HG03060 (cell line): ENCODE measurements at regions not wholly inside any gene's neighbourhood (a gene's known extent, or its start where the extent isn't known, plus 50 kb on each side); places are given as distances from the start of the nearest gene placed in this dataset.
"Not testable (repeated sequence)": the region's sequence is repeated elsewhere in the genome, so short reads cannot be mapped to it uniquely, and the experiment has no call there.

Experiments
- ATAC-seq: cut with Tn5 transposase; IDR thresholded peaks from one replicate; pipeline ENCODE4 v1.9.1; 2021; ENCODE audit warnings: low read depth, moderate number of reproducible peaks; ENCODE audit not compliant: unreplicated experiment

- ATAC-seq, result no peak
These were observed 537.9 kb downstream of the ANKRD7 start for GRCh38 chr7:118762451-118762850.

- no peak for ATAC-seq
These were observed 539.7 kb downstream of the ANKRD7 start for GRCh38 chr7:118764221-118764620.

GRCh38 chr7:118771672-118772071 lies 547.2 kb downstream of the ANKRD7 start:
- no peak for ATAC-seq

- no peak for ATAC-seq
These were observed 552.8 kb downstream of the ANKRD7 start for GRCh38 chr7:118777308-118777707.

- ATAC-seq, result no peak
These were observed 568.2 kb downstream of the ANKRD7 start for GRCh38 chr7:118792682-118793081.

GRCh38 chr7:118793582-118793981 lies 569.1 kb downstream of the ANKRD7 start:
- ATAC-seq, result no peak

- ATAC-seq, result no peak
These were observed 569.9 kb downstream of the ANKRD7 start for GRCh38 chr7:118794419-118794818.

GRCh38 chr7:118801366-118801765 lies 576.9 kb downstream of the ANKRD7 start:
- no peak for ATAC-seq

GRCh38 chr7:118802726-118803125 lies 578.2 kb downstream of the ANKRD7 start:
- ATAC-seq, result no peak

- ATAC-seq, result no peak
These were observed 601.7 kb downstream of the ANKRD7 start for GRCh38 chr7:118826246-118826645.

GRCh38 chr7:118836933-118837332 lies 612.4 kb downstream of the ANKRD7 start:
- peak; percentile 100 for ATAC-seq

- ATAC-seq, result no peak
These were observed 615.0 kb downstream of the ANKRD7 start for GRCh38 chr7:118839515-118839914.

GRCh38 chr7:118843456-118843855 lies 619.0 kb downstream of the ANKRD7 start:
- no peak for ATAC-seq

- no peak for ATAC-seq
These were observed 620.2 kb downstream of the ANKRD7 start for GRCh38 chr7:118844748-118845147.

GRCh38 chr7:118845791-118846190 lies 621.3 kb downstream of the ANKRD7 start:
- ATAC-seq, result no peak

- ATAC-seq, result no peak
These were observed 622.5 kb downstream of the ANKRD7 start for GRCh38 chr7:118846977-118847376.

- ATAC-seq, result no peak
These were observed 630.8 kb downstream of the ANKRD7 start for GRCh38 chr7:118855290-118855689.

GRCh38 chr7:118858651-118859149 lies 634.2 kb downstream of the ANKRD7 start:
- ATAC-seq, result no peak

GRCh38 chr7:118861581-118861980 lies 637.1 kb downstream of the ANKRD7 start:
- no peak for ATAC-seq

GRCh38 chr7:118862740-118863139 lies 638.2 kb downstream of the ANKRD7 start:
- ATAC-seq, result no peak

GRCh38 chr7:118863966-118864365 lies 639.5 kb downstream of the ANKRD7 start:
- ATAC-seq, result no peak

GRCh38 chr7:118867860-118868259 lies 643.4 kb downstream of the ANKRD7 start:
- no peak for ATAC-seq

- not testable (repeated sequence) for ATAC-seq
These were observed 644.6 kb downstream of the ANKRD7 start for GRCh38 chr7:118869141-118869540.
